ENCODE measurements at regions not wholly inside any gene's neighbourhood (a gene's known extent, or its start where the extent isn't known, plus 50 kb on each side); places are given as distances from the start of the nearest gene placed in this dataset.
"Not testable (repeated sequence)": the region's sequence is repeated elsewhere in the genome, so short reads cannot be mapped to it uniquely, and the experiment has no call there.

DNA sequence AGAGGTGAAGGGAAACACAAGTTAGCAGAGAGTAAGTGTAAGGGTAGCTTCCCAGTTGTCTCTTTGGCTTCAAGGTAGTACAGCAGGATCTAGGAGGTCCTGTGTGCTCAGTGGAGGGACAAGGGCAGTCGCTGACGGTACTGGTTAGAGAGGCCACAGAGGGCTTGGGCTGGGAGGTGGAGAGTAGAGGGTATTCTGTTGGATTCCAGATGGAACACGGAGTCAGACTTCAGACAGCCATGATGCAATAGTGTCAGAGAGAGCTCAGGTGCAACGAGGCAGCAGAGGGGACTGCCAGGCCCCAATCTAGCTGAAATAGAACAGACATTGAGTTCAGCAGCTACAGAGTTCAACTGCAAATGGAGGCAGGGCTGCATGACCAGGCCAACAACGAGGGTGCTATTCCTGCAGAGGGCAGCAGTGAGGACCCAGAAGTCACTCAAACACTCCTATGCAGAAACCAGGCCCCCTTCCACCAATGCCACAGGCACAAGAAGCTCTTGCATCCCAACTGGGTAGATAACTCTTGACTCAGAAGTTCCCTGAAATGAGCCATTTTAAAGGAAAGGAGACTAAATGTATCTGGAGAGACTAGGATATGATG lies 325.0 kb upstream of the ESRRG start:
- Mint-ChIP-seq H3K4me3 (no peak overlapping the region), H3K9me3 (peaks cover 0 to 11% (median 6%) of the 10 kb centered on the region in 5 donors), H3K36me3 (no peaks in the 10 kb centered on the region), H3K27me3 (no peaks in the 10 kb centered on the region), H3K27ac (no peak overlapping the region), H3K4me1 (no peaks in the 10 kb centered on the region)
- DNase-seq, result no peak
- no peaks in the 10 kb centered on the region for H3K36me3 ChIP-seq (ENCODE audit: insufficient read depth, low read length)
- no peaks in the 10 kb centered on the region for H3K9me3 ChIP-seq (ENCODE audit: low read length)
- no peak overlapping the region for H3K27ac ChIP-seq (ENCODE audit: low read depth, low read length)
- H3K4me3 ChIP-seq (ENCODE audit: low read length), result no peak overlapping the region
- ChIA-PET CTCF (no interaction called here), POLR2A (no interaction called here)
- H3K4me1 ChIP-seq (ENCODE audit: insufficient read depth, low read length), result no peaks in the 10 kb centered on the region
- H3K27me3 ChIP-seq (ENCODE audit: insufficient read depth, low read length, poor library complexity, severe bottlenecking), result no peaks in the 10 kb centered on the region

DNA sequence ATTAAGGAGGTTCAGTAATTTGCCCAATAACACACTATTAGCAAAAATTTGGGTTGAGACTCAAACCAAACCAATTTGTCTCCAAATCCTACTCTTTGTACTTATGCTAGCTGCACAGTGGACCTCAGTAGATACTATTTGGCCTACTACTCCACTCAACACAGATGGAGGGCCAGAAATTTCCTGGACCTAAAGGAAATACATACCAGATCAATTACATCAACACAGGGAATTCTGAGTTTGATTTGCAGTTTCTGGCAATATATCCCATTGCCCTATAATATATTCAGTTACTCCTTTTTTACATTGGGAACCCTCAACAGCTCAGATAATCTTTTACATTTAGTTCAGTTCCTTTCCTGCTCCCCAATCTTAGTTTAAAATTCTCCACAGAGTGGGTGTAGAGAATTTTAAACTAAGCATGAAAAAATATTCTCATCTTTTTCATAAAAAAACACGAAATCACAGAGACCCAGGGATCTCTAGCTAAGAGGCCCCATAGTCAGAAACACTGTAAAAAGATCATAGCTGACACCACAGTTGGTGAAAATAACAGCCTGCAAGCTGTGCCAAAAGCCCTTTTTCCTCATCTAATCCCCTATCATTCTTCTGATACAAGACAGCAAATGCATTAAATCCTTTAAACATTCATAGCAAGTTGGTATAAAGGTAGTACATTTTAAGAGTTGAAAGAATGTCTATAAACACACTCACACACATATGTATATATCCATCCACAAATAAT lies 317.7 kb upstream of the ESRRG start:
- Histone ChIP-seq H3K36me3 (ENCODE audit: insufficient read depth, low read length) (no peaks in the 10 kb centered on the region), H3K4me3 (ENCODE audit: low read length) (no peak overlapping the region), H3K27me3 (ENCODE audit: insufficient read depth, low read length, poor library complexity, severe bottlenecking) (no peaks in the 10 kb centered on the region), H3K9me3 (ENCODE audit: low read length) (no peaks in the 10 kb centered on the region), H3K4me1 (ENCODE audit: insufficient read depth, low read length) (no peaks in the 10 kb centered on the region), H3K27ac (ENCODE audit: low read depth, low read length) (no peak overlapping the region)
- no peak for DNase-seq
- H3K9me3 Mint-ChIP-seq, result peaks cover 15 to 43% (median 18%) of the 10 kb centered on the region in 5 donors
- ChIA-PET CTCF (no interaction called here), POLR2A (no interaction called here)
- no peaks in the 10 kb centered on the region for H3K4me1 Mint-ChIP-seq
- H3K27me3 Mint-ChIP-seq, result peaks cover 0 to 1% of the 10 kb centered on the region in 2 donors
- H3K27ac Mint-ChIP-seq, result no peak overlapping the region
- H3K36me3 Mint-ChIP-seq, result no peaks in the 10 kb centered on the region
- H3K4me3 Mint-ChIP-seq, result no peak overlapping the region

DNA sequence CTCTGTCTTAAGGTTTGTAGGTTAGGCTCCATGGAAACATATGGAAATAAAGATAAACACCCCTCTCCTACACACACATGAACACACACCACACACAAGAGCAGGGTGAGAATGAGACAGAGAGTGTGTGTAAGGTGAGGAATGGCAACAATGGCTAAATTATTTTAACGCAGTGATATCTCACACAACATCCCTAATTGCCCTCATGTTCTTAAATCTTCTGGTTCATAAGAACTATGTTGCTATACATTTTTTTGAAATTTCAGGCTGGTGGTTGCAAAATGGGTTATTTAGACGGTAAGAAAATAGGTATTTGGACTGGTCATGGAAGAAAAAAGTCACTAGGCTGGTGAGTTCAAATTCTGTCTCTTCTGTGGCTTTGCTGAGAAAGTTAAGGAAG lies 316.7 kb upstream of the ESRRG start:
- CTCF ChIA-PET, result no interaction called here
- Histone ChIP-seq H3K4me1 (ENCODE audit: insufficient read depth, low read length) (no peaks in the 10 kb centered on the region), H3K9me3 (ENCODE audit: low read length) (no peaks in the 10 kb centered on the region), H3K4me3 (ENCODE audit: low read length) (no peak overlapping the region), H3K36me3 (ENCODE audit: insufficient read depth, low read length) (no peaks in the 10 kb centered on the region), H3K27ac (ENCODE audit: low read depth, low read length) (no peak overlapping the region), H3K27me3 (ENCODE audit: insufficient read depth, low read length, poor library complexity, severe bottlenecking) (no peaks in the 10 kb centered on the region)
- Mint-ChIP-seq H3K9me3 (peaks cover 15 to 48% (median 23%) of the 10 kb centered on the region in 5 donors), H3K27ac (no peak overlapping the region), H3K36me3 (no peaks in the 10 kb centered on the region), H3K4me1 (no peaks in the 10 kb centered on the region), H3K4me3 (peak overlapping the region in 1 of 7 donors; percentile 54), H3K27me3 (peaks cover 0 to 1% of the 10 kb centered on the region in 2 donors)
- DNase-seq, result no peak
- POLR2A ChIA-PET, result no interaction called here

DNA sequence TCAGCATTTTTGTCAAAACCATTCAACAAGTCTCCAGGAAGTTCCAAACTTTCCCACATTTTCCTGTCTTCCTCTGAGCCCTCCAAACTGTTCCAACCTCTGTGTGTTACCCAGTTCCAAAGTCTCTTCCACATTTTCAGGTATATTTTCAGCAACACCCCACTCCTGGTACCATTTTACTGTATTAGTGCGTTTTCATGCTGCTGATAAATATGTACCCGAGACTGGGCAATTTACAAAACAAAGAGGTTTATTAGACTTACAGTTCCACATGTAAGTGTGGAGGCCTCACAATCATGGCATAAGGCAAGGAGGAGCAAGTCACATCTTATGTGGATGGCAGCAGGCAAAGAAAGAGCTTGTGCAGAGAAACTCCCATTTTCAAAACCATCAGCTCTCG lies 315.9 kb upstream of the ESRRG start:
- H3K27ac Mint-ChIP-seq; H3K4me1 Mint-ChIP-seq; H3K4me3 Mint-ChIP-seq; H3K4me3 ChIP-seq (ENCODE audit: low read length); DNase-seq; H3K27me3 Mint-ChIP-seq; POLR2A ChIA-PET; H3K27ac ChIP-seq (ENCODE audit: low read depth, low read length); H3K4me1 ChIP-seq (ENCODE audit: insufficient read depth, low read length); H3K9me3 ChIP-seq (ENCODE audit: low read length); H3K36me3 Mint-ChIP-seq; H3K27me3 ChIP-seq (ENCODE audit: insufficient read depth, low read length, poor library complexity, severe bottlenecking); H3K36me3 ChIP-seq (ENCODE audit: insufficient read depth, low read length); CTCF ChIA-PET: not testable (repeated sequence)
- H3K9me3 Mint-ChIP-seq, result peaks cover 11 to 48% (median 23%) of the 10 kb centered on the region in 5 donors

DNA sequence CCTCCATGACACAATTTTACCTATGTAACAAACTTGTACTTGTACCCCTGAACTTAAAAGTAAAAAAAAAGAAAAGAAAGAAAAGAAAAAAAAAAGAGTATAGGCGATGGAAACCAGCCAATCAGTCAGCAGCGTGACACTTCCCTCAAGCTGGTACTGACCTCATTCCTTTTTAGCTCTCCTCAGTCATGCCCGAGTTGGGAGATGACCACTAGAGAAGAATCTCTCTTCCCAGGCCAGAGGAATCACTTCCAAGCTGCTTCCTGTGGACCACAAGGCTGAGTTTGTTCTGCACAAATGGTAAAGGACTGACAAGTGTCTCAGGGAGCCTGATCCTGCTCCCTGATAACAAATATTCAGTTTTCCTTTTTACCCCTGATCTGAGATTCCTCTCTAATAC lies 313.5 kb upstream of the ESRRG start:
- no peaks in the 10 kb centered on the region for H3K36me3 ChIP-seq (ENCODE audit: insufficient read depth, low read length)
- Mint-ChIP-seq H3K27ac (no peak overlapping the region), H3K4me3 (no peak overlapping the region), H3K27me3 (no peaks in the 10 kb centered on the region), H3K9me3 (peaks cover 11 to 35% (median 23%) of the 10 kb centered on the region in 5 donors), H3K4me1 (no peaks in the 10 kb centered on the region), H3K36me3 (no peaks in the 10 kb centered on the region)
- DNase-seq, result no peak
- no peaks in the 10 kb centered on the region for H3K4me1 ChIP-seq (ENCODE audit: insufficient read depth, low read length)
- CTCF ChIA-PET, result no interaction called here
- H3K9me3 ChIP-seq (ENCODE audit: low read length), result no peaks in the 10 kb centered on the region
- no peaks in the 10 kb centered on the region for H3K27me3 ChIP-seq (ENCODE audit: insufficient read depth, low read length, poor library complexity, severe bottlenecking)
- no peak overlapping the region for H3K4me3 ChIP-seq (ENCODE audit: low read length)
- POLR2A ChIA-PET, result no interaction called here
- H3K27ac ChIP-seq (ENCODE audit: low read depth, low read length), result no peak overlapping the region

DNA sequence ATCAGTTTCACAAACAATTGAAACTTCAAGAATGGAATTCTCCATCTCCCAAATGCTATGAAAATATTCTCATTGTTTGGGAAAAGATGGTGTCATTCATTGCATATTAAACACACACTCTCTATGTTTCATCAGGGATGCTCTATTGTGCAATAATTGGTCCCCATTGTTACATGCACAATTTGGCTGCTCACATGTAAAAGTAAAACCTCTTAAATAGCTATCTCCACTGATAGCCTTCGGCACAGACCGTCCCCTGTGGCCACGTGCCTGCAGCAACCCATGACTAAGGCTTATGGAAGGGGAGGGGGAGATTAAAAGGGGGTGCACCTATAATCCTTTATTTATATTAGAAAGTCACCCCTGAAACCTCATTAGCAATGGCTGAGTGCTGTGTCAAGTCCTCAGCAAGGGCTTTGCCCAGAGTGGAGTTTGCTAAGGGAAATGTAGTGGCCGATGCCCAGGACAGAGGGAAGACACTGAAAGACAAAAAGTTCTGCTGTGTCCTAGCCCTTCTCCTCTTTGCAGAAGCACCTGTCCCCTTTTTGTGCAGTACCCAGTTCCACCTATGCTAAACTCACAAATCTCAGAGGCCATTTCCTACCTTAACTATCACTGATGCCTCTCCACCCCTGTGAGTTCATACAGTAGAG lies 309.6 kb upstream of the ESRRG start:
- Mint-ChIP-seq H3K27me3 (no peaks in the 10 kb centered on the region), H3K9me3 (peaks cover 8 to 12% (median 10%) of the 10 kb centered on the region in 5 donors), H3K4me3 (no peak overlapping the region), H3K36me3 (no peaks in the 10 kb centered on the region), H3K27ac (no peak overlapping the region), H3K4me1 (no peaks in the 10 kb centered on the region)
- Histone ChIP-seq H3K4me1 (ENCODE audit: insufficient read depth, low read length) (no peaks in the 10 kb centered on the region), H3K27ac (ENCODE audit: low read depth, low read length) (no peak overlapping the region), H3K4me3 (ENCODE audit: low read length) (no peak overlapping the region), H3K36me3 (ENCODE audit: insufficient read depth, low read length) (no peaks in the 10 kb centered on the region), H3K9me3 (ENCODE audit: low read length) (no peaks in the 10 kb centered on the region), H3K27me3 (ENCODE audit: insufficient read depth, low read length, poor library complexity, severe bottlenecking) (no peaks in the 10 kb centered on the region)
- ChIA-PET POLR2A (no interaction called here), CTCF (no interaction called here)
- no peak for DNase-seq

DNA sequence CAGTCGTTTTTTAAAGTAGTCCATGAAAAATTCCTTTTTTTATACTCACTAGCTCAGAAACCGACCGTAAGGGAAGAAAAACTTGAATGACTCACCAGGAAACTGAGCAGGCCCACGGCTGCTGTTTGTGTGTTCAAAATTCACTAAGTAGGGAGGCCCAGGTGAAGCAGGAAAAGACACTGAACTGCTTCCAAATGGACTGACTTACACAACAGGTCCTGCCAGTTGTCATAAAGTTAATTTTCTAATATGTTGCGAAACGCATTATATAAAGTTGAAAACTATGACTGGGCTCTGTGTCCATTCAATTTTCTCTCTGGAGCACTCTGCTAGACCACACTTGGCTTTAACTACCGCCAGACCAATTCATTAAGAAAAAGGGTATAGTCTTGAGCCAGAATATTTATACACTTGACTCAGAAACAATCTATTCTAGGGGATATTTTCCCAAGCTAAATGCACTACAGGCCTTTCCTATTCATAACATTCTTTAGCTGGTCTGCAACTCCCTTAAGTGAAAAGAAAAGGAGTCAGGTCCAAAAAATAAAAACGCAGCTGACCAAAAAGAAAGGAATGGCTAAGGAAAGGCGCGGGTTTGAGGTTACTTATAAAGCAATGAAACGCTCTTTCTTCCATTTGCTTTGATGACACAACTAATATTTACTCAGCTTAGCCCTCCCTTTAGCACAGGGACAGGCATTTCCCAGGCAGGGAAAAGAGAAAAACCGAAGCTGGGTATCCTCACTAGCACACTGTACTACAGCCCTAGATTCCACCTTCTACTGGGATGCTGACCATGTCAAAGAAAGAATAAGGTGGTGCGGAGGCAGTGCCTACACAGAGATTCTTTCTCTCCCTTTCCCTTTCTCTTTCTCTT lies 306.3 kb upstream of the ESRRG start:
- no peaks in the 10 kb centered on the region for H3K27me3 ChIP-seq (ENCODE audit: insufficient read depth, low read length, poor library complexity, severe bottlenecking)
- Mint-ChIP-seq H3K4me3 (no peak overlapping the region), H3K27ac (no peak overlapping the region), H3K27me3 (no peaks in the 10 kb centered on the region), H3K4me1 (no peaks in the 10 kb centered on the region), H3K36me3 (no peaks in the 10 kb centered on the region), H3K9me3 (peaks cover 0 to 8% (median 6%) of the 10 kb centered on the region in 5 donors)
- ChIA-PET POLR2A (no interaction called here), CTCF (no interaction called here)
- H3K27ac ChIP-seq (ENCODE audit: low read depth, low read length), result no peak overlapping the region
- H3K36me3 ChIP-seq (ENCODE audit: insufficient read depth, low read length), result no peaks in the 10 kb centered on the region
- no peak overlapping the region for H3K4me3 ChIP-seq (ENCODE audit: low read length)
- DNase-seq, result no peak
- H3K9me3 ChIP-seq (ENCODE audit: low read length), result no peaks in the 10 kb centered on the region
- no peaks in the 10 kb centered on the region for H3K4me1 ChIP-seq (ENCODE audit: insufficient read depth, low read length)
